Astrocyte (in vitro differentiated cells and primary cell): ENCODE measurements at regions not wholly inside any gene's neighbourhood (a gene's known extent, or its start where the extent isn't known, plus 50 kb on each side); places are given as distances from the start of the nearest gene placed in this dataset.

ENCODE experiments used
- DNase-seq: peaks from one replicate; pipeline ENCODE4 v3.0.0-alpha.2; 2010; ENCODE audit warnings: low read depth
- FAIRE-seq: peaks from 2 replicates; lab custom pipeline; 2011; peaks lifted over from hg19 to GRCh38; lab: Jason Lieb, UNC
- H2AFZ ChIP-seq: 2 replicates; pipeline ENCODE4 v1.6.0; 2012; ENCODE audit warnings: low read depth, low read length, inconsistent platforms
- H3K27ac ChIP-seq: 2 replicates; pipeline ENCODE4 v1.5.1; 2011; ENCODE audit warnings: low read depth, low read length, inconsistent platforms
- H3K27me3 ChIP-seq: 2 replicates; pipeline ENCODE4 v1.6.0; 2011; ENCODE audit warnings: low read length, inconsistent platforms; ENCODE audit not compliant: insufficient read depth
- H3K36me3 ChIP-seq: 2 replicates; pipeline ENCODE4 v1.5.1; 2011; ENCODE audit warnings: low read length, inconsistent platforms; ENCODE audit not compliant: insufficient read depth
- H3K4me1 ChIP-seq: 2 replicates; pipeline ENCODE4 v1.5.1; 2011; ENCODE audit warnings: low read length, inconsistent platforms; ENCODE audit not compliant: insufficient read depth
- H3K4me2 ChIP-seq: 2 replicates; pipeline ENCODE4 v1.6.0; 2012; ENCODE audit warnings: low read length, inconsistent platforms
- H3K4me3 ChIP-seq: 2 replicates; pipeline ENCODE4 v1.5.1; 2011; ENCODE audit warnings: low read depth, mild to moderate bottlenecking, low read length, inconsistent platforms; ENCODE audit not compliant: insufficient read depth
- H3K79me2 ChIP-seq: 2 replicates; pipeline ENCODE4 v1.6.0; 2012; ENCODE audit warnings: mild to moderate bottlenecking, low read length, inconsistent platforms; ENCODE audit not compliant: insufficient read depth
- H3K9ac ChIP-seq: 2 replicates; pipeline ENCODE4 v1.6.0; 2012; ENCODE audit warnings: mild to moderate bottlenecking, low read length, inconsistent platforms
- H3K9me3 ChIP-seq: 2 replicates; pipeline ENCODE4 v1.5.1; 2012; ENCODE audit warnings: low read depth, mild to moderate bottlenecking, low read length, inconsistent platforms; ENCODE audit not compliant: insufficient read depth
- H4K20me1 ChIP-seq: 2 replicates; pipeline ENCODE4 v1.6.0; 2012; ENCODE audit warnings: low read length, inconsistent platforms; ENCODE audit not compliant: insufficient read depth
- H3K27ac Mint-ChIP-seq: one replicate; pipeline ENCODE4 v1.8.0; 2021; ENCODE audit warnings: mild to moderate bottlenecking, mixed read lengths; ENCODE audit not compliant: unreplicated experiment
- H3K27me3 Mint-ChIP-seq: one replicate; pipeline ENCODE4 v1.8.0; 2021; ENCODE audit warnings: low read depth, mixed read lengths; ENCODE audit not compliant: unreplicated experiment
- H3K36me3 Mint-ChIP-seq: one replicate; pipeline ENCODE4 v1.8.0; 2021; ENCODE audit warnings: low read depth, mixed read lengths; ENCODE audit not compliant: unreplicated experiment
- H3K4me1 Mint-ChIP-seq: one replicate; pipeline ENCODE4 v1.8.0; 2021; ENCODE audit warnings: low read depth, mixed read lengths; ENCODE audit not compliant: unreplicated experiment
- H3K4me3 Mint-ChIP-seq: one replicate; pipeline ENCODE4 v1.8.0; 2021; ENCODE audit warnings: mild to moderate bottlenecking, moderate library complexity, mixed read lengths; ENCODE audit not compliant: unreplicated experiment
- H3K9me3 Mint-ChIP-seq: one replicate; pipeline ENCODE4 v1.8.0; 2021; ENCODE audit warnings: mild to moderate bottlenecking, mixed read lengths; ENCODE audit not compliant: unreplicated experiment
- EZH2 ChIP-seq: IDR thresholded peaks from 2 replicates; pipeline ENCODE4 v1.6.1; 2012; ENCODE audit warnings: mild to moderate bottlenecking, low read length, inconsistent platforms; ENCODE audit not compliant: insufficient read depth
- TF ChIP-seq, protein P1 (sequence below): IDR thresholded peaks from 2 replicates; pipeline ENCODE4 v1.5.1; 2011; ENCODE audit warnings: low read depth, mild to moderate bottlenecking, inconsistent platforms, low read length, moderate library complexity; ENCODE audit not compliant: insufficient read depth

DNA sequence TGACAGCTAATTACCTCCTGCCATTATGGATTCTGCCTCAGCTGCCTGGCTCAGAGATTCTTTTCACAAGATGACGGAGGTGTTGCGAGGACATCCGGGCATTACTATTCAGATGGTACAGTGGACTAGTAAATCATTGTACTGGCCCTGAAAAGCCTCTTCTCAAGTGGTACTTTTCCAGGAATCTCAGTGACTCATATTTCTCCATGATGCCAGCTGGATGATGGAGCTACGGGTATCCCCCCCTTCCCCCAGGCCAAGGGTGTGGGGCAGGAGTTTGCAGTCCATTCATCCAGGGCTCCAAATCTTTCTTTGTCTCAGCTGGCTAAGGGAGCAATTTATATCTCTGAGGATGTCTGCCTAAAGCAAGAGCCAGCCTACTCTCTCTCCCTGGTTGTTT is 107.7 kb upstream of the GPR139 start:
- Histone ChIP-seq H3K27ac (no peak overlapping the region), H3K4me2 (no peak overlapping the region), H3K79me2 (no peaks in the 10 kb centered on the region), H3K4me1 (no peaks in the 10 kb centered on the region), H2AFZ (no peak overlapping the region), H3K9me3 (no peaks in the 10 kb centered on the region), H3K9ac (no peak overlapping the region), H4K20me1 (no peaks in the 10 kb centered on the region), H3K36me3 (no peaks in the 10 kb centered on the region), H3K4me3 (no peak overlapping the region), H3K27me3 (no peaks in the 10 kb centered on the region)
- peaks cover 20% of the 10 kb centered on the region for H3K27me3 Mint-ChIP-seq
- H3K27ac Mint-ChIP-seq: no peak overlapping the region
- H3K9me3 Mint-ChIP-seq: no peaks in the 10 kb centered on the region
- H3K4me1 Mint-ChIP-seq: no peaks in the 10 kb centered on the region
- no peak for FAIRE-seq
- TF ChIP-seq, protein P1, sequence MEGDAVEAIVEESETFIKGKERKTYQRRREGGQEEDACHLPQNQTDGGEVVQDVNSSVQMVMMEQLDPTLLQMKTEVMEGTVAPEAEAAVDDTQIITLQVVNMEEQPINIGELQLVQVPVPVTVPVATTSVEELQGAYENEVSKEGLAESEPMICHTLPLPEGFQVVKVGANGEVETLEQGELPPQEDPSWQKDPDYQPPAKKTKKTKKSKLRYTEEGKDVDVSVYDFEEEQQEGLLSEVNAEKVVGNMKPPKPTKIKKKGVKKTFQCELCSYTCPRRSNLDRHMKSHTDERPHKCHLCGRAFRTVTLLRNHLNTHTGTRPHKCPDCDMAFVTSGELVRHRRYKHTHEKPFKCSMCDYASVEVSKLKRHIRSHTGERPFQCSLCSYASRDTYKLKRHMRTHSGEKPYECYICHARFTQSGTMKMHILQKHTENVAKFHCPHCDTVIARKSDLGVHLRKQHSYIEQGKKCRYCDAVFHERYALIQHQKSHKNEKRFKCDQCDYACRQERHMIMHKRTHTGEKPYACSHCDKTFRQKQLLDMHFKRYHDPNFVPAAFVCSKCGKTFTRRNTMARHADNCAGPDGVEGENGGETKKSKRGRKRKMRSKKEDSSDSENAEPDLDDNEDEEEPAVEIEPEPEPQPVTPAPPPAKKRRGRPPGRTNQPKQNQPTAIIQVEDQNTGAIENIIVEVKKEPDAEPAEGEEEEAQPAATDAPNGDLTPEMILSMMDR: no peak
- TF ChIP-seq EZH2: no peak
- H3K4me3 Mint-ChIP-seq: no peak overlapping the region
- no peak for DNase-seq
- no peaks in the 10 kb centered on the region for H3K36me3 Mint-ChIP-seq

DNA sequence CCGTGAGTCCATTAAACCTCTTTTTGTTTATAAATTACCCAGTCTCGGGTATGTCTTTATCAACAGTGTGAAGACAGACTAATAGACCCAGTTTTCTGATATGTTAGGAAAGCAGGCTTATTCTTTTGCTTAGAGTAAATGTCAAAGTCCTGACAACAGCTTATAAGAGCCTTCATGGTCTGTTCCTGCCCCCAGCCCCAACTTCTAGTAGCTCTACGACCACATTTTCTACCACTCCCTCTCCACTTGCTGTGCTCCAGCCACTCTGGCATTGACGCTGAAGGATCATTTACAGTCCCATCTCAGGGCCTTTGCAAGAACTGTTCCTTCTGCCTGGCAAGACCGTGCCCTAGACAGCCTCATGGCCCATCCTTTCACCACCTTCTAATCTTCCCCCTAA is 104.6 kb upstream of the GPR139 start:
- FAIRE-seq: no peak
- no peaks in the 10 kb centered on the region for H3K9me3 Mint-ChIP-seq
- no peaks in the 10 kb centered on the region for H3K36me3 ChIP-seq
- H3K27ac ChIP-seq: no peak overlapping the region
- H3K4me3 Mint-ChIP-seq: no peak overlapping the region
- no peaks in the 10 kb centered on the region for H3K27me3 ChIP-seq
- H4K20me1 ChIP-seq: no peaks in the 10 kb centered on the region
- H3K4me1 Mint-ChIP-seq: peaks cover 2% of the 10 kb centered on the region
- no peak overlapping the region for H3K4me2 ChIP-seq
- no peak for DNase-seq
- peaks cover 22% of the 10 kb centered on the region for H3K27me3 Mint-ChIP-seq
- no peak overlapping the region for H2AFZ ChIP-seq
- H3K4me1 ChIP-seq: no peaks in the 10 kb centered on the region
- no peaks in the 10 kb centered on the region for H3K36me3 Mint-ChIP-seq
- no peaks in the 10 kb centered on the region for H3K79me2 ChIP-seq
- no peaks in the 10 kb centered on the region for H3K9me3 ChIP-seq
- no peak overlapping the region for H3K9ac ChIP-seq
- H3K27ac Mint-ChIP-seq: no peak overlapping the region
- H3K4me3 ChIP-seq: no peak overlapping the region
- TF ChIP-seq, protein P1: no peak
- TF ChIP-seq EZH2: no peak

DNA sequence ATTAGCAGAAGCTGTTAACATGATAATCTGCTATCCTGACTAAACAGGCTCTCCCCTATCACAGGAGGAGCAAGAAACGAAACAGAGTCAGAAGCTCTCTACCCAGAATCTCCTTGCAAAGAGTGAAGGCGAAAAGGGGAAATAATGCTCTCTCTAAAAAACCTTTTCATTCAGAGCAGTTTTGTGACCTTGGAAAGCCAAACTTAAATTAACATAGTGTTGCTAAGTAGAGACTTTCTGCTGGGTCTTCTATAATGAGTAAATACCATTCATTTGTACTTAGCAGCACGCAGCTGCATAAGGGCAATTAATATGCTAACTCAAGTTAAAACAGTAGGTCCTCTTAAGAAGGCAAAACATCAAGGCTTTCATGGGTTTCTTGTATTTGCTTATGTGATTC is 101.7 kb upstream of the GPR139 start:
- no peaks in the 10 kb centered on the region for H4K20me1 ChIP-seq
- TF ChIP-seq, protein P1: no peak
- no peak for TF ChIP-seq EZH2
- no peak overlapping the region for H2AFZ ChIP-seq
- H3K4me2 ChIP-seq: no peak overlapping the region
- DNase-seq (no peak), FAIRE-seq (no peak)
- H3K9ac ChIP-seq: no peak overlapping the region
- H3K4me3 ChIP-seq: no peak overlapping the region
- H3K79me2 ChIP-seq: no peaks in the 10 kb centered on the region
- no peaks in the 10 kb centered on the region for H3K4me1 ChIP-seq
- Mint-ChIP-seq H3K27ac (no peak overlapping the region), H3K27me3 (peaks cover 24% of the 10 kb centered on the region), H3K36me3 (no peaks in the 10 kb centered on the region), H3K9me3 (no peaks in the 10 kb centered on the region), H3K4me1 (peaks cover 2% of the 10 kb centered on the region), H3K4me3 (no peak overlapping the region)
- no peak overlapping the region for H3K27ac ChIP-seq
- H3K27me3 ChIP-seq: no peaks in the 10 kb centered on the region
- no peaks in the 10 kb centered on the region for H3K36me3 ChIP-seq
- H3K9me3 ChIP-seq: no peaks in the 10 kb centered on the region
